ENCODE measurements at regions not wholly inside any gene's neighbourhood (a gene's known extent, or its start where the extent isn't known, plus 50 kb on each side); places are given as distances from the start of the nearest gene placed in this dataset.

GRCh38 chr10:83678850-83679249 is 460.5 kb upstream of the GHITM start:
- TF ChIP-seq CTCF (IDR thresholded peaks at IDR 0.05): no peak
- Mint-ChIP-seq H3K36me3 (ENCODE audit: unreplicated experiment) (no peaks in the 10 kb centered on the region), H3K4me1 (ENCODE audit: unreplicated experiment) (peaks cover 8% of the 10 kb centered on the region), H3K27me3 (ENCODE audit: unreplicated experiment) (no peaks in the 10 kb centered on the region), H3K27ac (ENCODE audit: unreplicated experiment) (no peak overlapping the region), H3K4me3 (ENCODE audit: unreplicated experiment) (no peak overlapping the region), H3K9me3 (ENCODE audit: unreplicated experiment) (no peaks in the 10 kb centered on the region)
- DNase-seq (ENCODE audit: extremely low spot score, unreplicated experiment): no peak

- H3K36me3 Mint-ChIP-seq (ENCODE audit: unreplicated experiment): no peaks in the 10 kb centered on the region
- no peak for DNase-seq (ENCODE audit: extremely low spot score, unreplicated experiment)
- H3K9me3 Mint-ChIP-seq (ENCODE audit: unreplicated experiment): no peaks in the 10 kb centered on the region
- H3K27me3 Mint-ChIP-seq (ENCODE audit: unreplicated experiment): no peaks in the 10 kb centered on the region
- H3K4me1 Mint-ChIP-seq (ENCODE audit: unreplicated experiment): peaks cover 8% of the 10 kb centered on the region
- H3K27ac Mint-ChIP-seq (ENCODE audit: unreplicated experiment): no peak overlapping the region
- H3K4me3 Mint-ChIP-seq (ENCODE audit: unreplicated experiment): no peak overlapping the region
- TF ChIP-seq CTCF (IDR thresholded peaks at IDR 0.05): no peak
These were observed 458.8 kb upstream of the GHITM start for GRCh38 chr10:83680470-83680891.

- no peak for TF ChIP-seq CTCF (IDR thresholded peaks at IDR 0.05)
- H3K27ac Mint-ChIP-seq (ENCODE audit: unreplicated experiment): no peak overlapping the region
- no peak for DNase-seq (ENCODE audit: extremely low spot score, unreplicated experiment)
- H3K4me1 Mint-ChIP-seq (ENCODE audit: unreplicated experiment): peaks cover 8% of the 10 kb centered on the region
- H3K4me3 Mint-ChIP-seq (ENCODE audit: unreplicated experiment): no peak overlapping the region
- no peaks in the 10 kb centered on the region for H3K27me3 Mint-ChIP-seq (ENCODE audit: unreplicated experiment)
- H3K9me3 Mint-ChIP-seq (ENCODE audit: unreplicated experiment): no peaks in the 10 kb centered on the region
- H3K36me3 Mint-ChIP-seq (ENCODE audit: unreplicated experiment): no peaks in the 10 kb centered on the region
These were observed 456.9 kb upstream of the GHITM start for GRCh38 chr10:83682414-83682813.

GRCh38 chr10:83685458-83685857 is 453.9 kb upstream of the GHITM start:
- H3K9me3 Mint-ChIP-seq (ENCODE audit: unreplicated experiment): no peaks in the 10 kb centered on the region
- DNase-seq (ENCODE audit: extremely low spot score, unreplicated experiment): no peak

More at GRCh38 chr10:83685458-83685857, 453.9 kb upstream of the GHITM start:
- no peak overlapping the region for H3K27ac Mint-ChIP-seq (ENCODE audit: unreplicated experiment)
- no peak for TF ChIP-seq CTCF (IDR thresholded peaks at IDR 0.05)
- H3K27me3 Mint-ChIP-seq (ENCODE audit: unreplicated experiment): no peaks in the 10 kb centered on the region
- no peak overlapping the region for H3K4me3 Mint-ChIP-seq (ENCODE audit: unreplicated experiment)
- no peaks in the 10 kb centered on the region for H3K36me3 Mint-ChIP-seq (ENCODE audit: unreplicated experiment)
- H3K4me1 Mint-ChIP-seq (ENCODE audit: unreplicated experiment): no peaks in the 10 kb centered on the region

Data from osteocyte (in vitro differentiated cells).